Activated effector memory CD4-positive, alpha-beta T cell treated with Interleukin-2 at 50 U/mL for 16 hours (primary cell): ENCODE measurements at regions not wholly inside any gene's neighbourhood (a gene's known extent, or its start where the extent isn't known, plus 50 kb on each side); places are given as distances from the start of the nearest gene placed in this dataset.
"Not testable (repeated sequence)": the region's sequence is repeated elsewhere in the genome, so short reads cannot be mapped to it uniquely, and the experiment has no call there.

ENCODE experiments used
- DNase-seq: peaks from one replicate; pipeline ENCODE4 v3.0.0-alpha.2; 2020

GRCh38 chr17:36849871-36850348, 87.4 kb upstream of the LHX1 start:
- DNase-seq, result no peak

DNA sequence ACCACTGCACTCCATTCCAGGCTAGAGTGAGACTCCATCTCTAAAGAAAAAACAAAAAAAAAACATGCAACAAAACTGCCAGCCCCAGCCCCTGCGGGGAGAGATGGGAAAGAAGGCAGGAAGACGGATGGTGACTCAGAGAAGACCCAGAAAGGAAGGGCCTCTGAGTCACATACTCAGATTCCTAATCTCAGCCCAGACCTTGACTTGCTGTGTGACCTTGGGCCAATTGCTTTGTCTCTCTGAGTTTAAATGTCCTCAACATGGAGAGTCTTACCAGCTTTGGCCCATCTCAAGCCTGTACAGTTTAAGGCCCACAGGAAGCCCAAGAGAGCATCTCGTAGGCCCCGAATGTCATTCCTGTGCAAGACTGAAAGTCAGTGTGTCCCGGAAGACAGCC, 86.5 kb upstream of the LHX1 start:
- DNase-seq, result no peak

- DNase-seq, result no peak
Measured at GRCh38 chr17:36851250-36851649, 86.0 kb upstream of the LHX1 start.

DNA sequence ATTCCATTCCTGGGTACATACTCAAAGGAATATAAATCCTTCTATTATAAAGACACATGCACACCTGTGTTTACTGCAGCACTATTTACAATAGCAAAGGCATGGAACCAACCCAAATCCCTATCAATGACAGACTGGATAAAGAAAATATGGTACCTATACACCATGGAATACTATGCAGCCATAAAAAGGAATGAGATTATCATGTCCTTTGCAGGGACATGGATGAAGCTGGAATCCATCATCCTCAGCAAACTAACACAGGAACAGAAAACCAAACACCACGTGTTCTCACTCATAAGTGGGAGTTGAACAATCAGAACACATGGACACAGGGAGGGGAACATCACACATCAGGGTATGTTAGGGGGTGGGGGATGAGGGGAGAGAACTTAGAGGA, 84.8 kb upstream of the LHX1 start:
- DNase-seq, result not testable (repeated sequence)

DNA sequence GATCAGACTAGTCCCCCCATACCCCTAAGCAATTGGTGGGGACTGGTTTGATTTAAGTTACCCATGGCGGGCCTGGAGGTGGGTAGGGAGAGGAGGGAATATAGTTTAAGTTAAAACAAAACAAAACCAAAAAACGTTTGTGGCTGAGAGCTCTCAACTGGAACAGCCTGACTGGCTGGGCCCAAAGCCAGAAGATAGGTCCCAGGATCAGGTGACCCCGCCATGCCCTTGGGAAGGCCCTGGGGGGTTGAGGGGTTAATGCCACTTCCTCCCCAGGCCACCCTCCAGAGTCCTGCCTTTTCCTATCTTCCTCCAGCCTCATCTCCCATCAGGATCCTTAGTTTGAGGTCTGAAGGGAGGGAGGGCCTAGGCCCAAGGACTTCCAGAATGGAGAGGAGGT, 82.3 kb upstream of the LHX1 start:
- DNase-seq, result no peak

- DNase-seq, result no peak
Measured at GRCh38 chr17:36855459-36855858, 81.8 kb upstream of the LHX1 start.

GRCh38 chr17:36856222-36856621, 81.1 kb upstream of the LHX1 start:
- no peak for DNase-seq

DNA sequence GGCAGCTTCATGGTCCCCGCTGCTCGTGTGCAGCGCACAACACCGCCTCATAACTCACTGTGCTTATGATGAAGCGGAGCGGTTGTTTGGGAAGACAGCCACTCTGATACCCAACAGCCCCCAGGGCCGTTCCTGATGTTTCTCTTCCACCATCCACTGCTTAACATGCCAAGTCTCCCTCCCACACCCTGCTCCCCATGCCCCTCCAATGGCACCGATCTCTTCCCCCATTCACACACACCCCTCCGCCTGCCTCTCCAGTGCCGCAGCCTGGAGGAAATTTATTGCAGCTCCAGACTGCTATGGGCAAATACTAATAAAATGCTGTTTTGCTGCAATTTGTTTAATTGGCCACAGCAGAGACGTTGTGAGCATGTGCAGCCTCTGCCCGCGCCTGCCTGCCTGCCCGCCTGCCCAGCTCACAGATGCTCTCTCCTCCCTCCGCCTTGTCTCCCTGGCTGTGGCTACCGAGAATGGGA, 80.3 kb upstream of the LHX1 start:
- no peak for DNase-seq

GRCh38 chr17:36857698-36858097, 79.6 kb upstream of the LHX1 start:
- no peak for DNase-seq

DNA sequence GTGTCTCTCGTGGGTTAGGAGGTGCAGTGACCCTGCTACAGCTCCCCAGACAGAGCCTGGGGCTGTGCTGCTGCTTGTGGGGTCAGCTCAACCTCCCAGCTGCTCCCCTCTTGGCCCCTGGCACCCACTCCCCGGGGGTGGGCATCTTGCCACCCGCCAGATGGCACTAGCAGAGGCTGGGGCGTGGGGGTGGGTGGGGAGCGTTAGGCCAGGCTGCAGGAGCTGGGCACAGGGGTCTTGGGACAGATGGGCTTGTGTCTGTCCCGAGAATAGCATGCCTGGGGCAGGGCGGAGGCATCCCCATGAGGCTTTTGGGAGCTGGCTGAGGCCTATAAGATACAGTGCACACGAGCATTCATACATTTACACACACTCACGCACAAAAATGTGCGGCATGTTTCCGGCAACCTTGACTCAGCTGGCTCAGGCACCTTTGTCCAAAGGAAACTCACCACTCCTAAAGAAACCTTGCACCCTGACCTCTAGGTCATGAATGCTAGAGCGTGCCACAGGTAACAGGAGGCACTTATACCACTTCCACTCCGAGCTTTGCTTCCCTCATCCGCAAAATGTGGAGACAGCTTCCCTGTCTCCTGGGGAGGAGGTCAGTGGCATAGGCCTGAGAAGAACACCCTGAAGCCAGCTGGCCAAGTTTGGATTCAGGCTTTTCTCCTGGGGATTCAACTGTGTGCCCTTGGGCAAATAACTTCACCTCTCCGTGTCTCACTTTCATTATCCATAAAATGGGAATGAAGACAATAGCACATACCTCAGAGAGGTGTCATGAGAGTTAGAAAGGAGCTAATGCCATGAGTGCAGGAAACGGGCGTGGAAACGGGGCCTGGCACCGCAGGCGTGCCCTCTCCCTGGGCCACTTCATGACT, 78.9 kb upstream of the LHX1 start:
- no peak for DNase-seq

- DNase-seq, result no peak
Measured at GRCh38 chr17:36859003-36859300, 78.3 kb upstream of the LHX1 start.

- no peak for DNase-seq
Measured at GRCh38 chr17:36859706-36860105, 77.6 kb upstream of the LHX1 start.

DNA sequence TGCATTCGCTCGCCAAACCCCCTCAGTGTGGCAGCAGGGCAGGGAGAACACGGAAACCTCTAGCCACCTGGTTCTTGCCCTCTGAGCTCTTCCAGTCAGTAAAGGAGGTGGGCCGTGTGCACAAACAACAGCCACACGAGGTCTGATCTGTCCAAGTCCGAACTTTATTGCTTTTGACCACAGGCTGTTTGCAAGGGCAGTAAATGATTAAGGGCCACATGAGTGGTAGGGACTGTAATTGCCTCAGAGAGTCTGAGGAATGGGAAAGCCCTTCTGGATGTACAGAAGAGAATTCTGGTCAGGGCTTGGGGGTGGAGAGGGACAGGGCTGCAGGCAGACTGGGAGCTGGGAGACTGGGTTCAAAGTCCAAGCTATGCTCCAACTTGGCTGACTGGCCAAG, 75.7 kb upstream of the LHX1 start:
- no peak for DNase-seq

- DNase-seq, result no peak
Measured at GRCh38 chr17:36862116-36862920, 75.0 kb upstream of the LHX1 start.

DNA sequence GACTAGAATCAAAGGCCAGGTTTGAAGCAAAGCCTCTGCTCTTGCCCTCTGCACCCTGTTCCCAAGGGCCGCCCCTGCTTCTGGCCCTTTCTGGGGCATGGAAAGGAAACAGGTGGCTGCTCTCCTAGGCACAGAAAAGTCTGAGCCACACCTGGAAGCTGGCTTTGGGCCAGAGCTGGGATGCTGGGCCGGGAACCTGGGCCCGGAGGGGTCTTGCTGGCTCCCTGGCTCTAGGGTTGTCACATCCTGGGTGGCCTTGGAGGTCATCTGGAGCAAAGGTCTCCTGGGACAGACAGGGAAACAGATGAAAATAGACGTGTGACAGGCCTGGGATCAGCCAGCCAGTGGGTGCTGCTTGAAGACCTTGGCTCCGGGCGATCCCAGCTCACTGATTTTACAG, 74.1 kb upstream of the LHX1 start:
- no peak for DNase-seq

DNA sequence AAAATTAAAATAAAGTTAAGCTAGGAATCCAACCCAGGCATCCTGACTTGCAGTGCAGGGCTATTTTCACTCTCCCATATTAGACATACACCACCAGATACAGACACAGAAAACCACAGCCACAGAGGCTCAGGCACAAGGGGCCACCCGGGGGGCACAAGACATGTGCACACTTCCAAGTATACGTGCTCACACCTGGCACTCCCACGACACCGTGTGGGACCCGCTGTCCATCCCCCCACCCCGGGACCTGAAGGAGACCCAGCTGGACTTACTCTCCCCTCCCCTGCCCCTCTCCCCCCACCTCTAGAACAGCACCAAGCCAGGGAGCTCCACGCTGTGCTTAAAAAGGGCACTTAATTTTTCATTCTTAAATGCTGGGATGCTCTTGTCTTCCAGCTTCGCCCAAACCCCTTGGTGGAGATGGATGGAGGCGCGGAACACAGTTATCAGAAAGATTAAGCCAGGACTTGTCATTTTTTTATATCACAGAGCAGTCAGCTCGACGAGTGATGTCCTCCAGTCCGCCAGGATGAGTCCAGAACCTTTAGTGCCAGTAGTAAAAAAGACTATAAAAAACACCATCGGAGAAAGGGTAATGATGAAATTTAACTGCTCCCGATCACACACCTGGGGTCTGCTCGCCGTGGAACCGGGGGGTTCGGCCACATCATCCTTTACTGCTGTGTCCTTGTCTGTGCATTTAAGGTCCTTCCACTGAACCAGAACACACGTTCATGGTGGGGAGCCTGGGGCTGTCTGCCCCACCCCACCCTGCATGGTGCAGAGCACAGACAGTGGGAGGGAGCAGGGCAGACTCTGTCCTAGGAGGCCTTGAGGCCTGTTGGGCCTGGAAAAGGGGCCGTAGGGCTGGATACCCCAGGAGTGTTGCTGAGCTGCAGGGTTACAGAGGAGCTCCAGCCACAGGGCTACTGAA, 73.3 kb upstream of the LHX1 start:
- no peak for DNase-seq

DNA sequence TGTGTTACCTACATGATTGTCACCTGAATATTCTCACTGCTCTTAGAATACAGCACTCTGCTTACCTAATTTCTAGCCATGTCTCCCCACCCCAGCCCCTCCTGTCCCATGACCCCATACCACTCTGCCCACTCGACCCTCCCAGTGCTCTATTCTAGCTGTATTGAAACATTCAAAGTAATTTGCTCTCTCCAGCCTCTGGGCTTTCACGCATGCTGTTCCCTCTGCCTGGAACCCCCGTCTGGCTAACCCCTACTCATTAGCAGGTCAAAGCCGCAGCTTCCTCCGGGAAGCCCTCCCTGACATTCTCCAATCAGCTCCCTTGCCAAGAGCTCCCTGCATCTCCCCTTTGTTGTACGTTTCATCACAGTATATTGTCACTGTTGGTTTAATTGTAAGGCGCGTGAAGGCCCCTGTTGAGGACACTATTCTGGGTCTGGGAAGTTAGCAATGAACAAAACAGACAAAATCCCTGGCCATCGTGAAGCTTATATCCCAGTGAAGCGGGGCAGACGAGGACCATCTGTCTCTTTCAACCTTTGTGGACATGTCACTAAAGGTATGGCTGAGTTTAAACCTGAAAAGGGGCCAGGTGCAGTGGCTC, 72.3 kb upstream of the LHX1 start:
- no peak for DNase-seq

DNA sequence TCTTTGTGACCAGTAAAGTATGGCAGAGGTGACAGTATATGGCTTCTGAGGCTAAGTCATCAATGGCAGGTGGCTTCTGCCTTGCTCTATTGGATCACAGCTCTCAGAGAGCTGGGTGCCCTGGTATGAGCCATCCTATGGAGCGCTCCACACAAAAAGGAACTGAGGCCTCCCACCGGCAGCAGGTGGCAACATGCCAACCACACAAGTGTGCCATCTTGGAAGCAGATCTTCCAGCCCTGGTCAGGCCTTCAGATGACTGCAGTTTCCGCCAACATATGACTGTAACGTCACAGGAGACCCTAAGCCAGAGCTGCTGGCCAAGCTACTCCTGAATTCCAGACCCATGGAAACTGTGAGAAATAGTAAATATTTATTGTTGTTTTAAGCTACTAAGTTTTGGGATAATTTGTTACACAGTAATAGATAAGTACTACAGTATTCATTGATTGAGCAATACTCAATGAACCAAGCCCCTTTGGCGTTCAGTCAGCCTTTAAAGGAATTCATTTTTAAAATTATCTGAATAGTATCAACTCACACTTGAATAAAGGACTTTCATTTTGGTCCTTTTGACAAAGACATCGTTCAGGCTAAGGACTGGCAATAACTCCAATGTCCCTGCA, 69.4 kb upstream of the LHX1 start:
- no peak for DNase-seq

DNA sequence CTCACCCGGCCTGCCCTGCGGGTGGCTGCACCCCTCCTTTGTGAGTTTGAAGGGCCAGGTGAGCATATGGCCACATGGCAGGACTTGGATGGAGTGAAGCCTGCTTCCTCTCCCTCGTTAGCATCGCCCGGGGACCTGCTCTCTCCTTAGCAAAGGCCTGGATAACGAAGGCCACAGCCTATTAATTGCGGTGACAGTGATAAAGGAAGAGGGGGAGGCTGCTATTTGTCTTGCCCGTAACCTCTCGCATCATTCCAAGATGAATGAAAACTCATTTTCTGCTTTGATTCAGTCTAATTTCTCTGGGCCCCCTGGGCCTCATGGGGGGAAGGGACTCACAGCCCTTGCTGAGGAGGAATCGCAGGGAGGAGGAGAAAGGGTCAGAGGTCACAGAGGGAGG, 68.5 kb upstream of the LHX1 start:
- no peak for DNase-seq

- DNase-seq, result no peak
Measured at GRCh38 chr17:36869441-36869840, 67.8 kb upstream of the LHX1 start.

- no peak for DNase-seq
Measured at GRCh38 chr17:36869856-36870719, 67.2 kb upstream of the LHX1 start.
